ENCODE measurements at regions not wholly inside any gene's neighbourhood (a gene's known extent, or its start where the extent isn't known, plus 50 kb on each side); places are given as distances from the start of the nearest gene placed in this dataset.

GRCh38 chr1:182159443-182159842 is 97.9 kb upstream of the ZNF648 start:
- TF ChIP-seq CTCF (IDR thresholded peaks at IDR 0.05) (no peak), POLR2A (IDR thresholded peaks at IDR 0.05; ENCODE audit: low read depth) (no peak), EP300 (IDR thresholded peaks at IDR 0.05) (no peak)

Measured in esophagus muscularis mucosa (tissue), 4 donors.